ENCODE measurements at regions not wholly inside any gene's neighbourhood (a gene's known extent, or its start where the extent isn't known, plus 50 kb on each side); places are given as distances from the start of the nearest gene placed in this dataset.

- TF ChIP-seq ZNF274 (IDR thresholded peaks at IDR 0.05; ENCODE audit: low read depth, low read length) (no peak), YY1 (IDR thresholded peaks at IDR 0.05; ENCODE audit: insufficient read depth, insufficient read length) (no peak), SUZ12 (IDR thresholded peaks at IDR 0.05; ENCODE audit: extremely low read depth, insufficient read depth, insufficient read length) (no peak)
Measured at GRCh38 chr12:98057701-98058100, 457.7 kb upstream of the TMPO start.

Measured in NT2/D1 (cell line).